HS-27A (cell line): ENCODE measurements at regions not wholly inside any gene's neighbourhood (a gene's known extent, or its start where the extent isn't known, plus 50 kb on each side); places are given as distances from the start of the nearest gene placed in this dataset.

ENCODE experiments used
- DNase-seq: peaks from one replicate; pipeline ENCODE4 v3.0.0-alpha.2; 2012; ENCODE audit warnings: low read depth, missing footprints

GRCh38 chr20:21839982-21840381 lies 134.5 kb downstream of the PAX1 start:
- no peak for DNase-seq

- DNase-seq: no peak
These were observed 130.9 kb downstream of the PAX1 start for GRCh38 chr20:21836346-21836745.

- no peak for DNase-seq
These were observed 129.6 kb downstream of the PAX1 start for GRCh38 chr20:21835042-21835441.

- no peak for DNase-seq
These were observed 127.2 kb downstream of the PAX1 start for GRCh38 chr20:21832442-21833385.

GRCh38 chr20:21826976-21827375 lies 121.5 kb downstream of the PAX1 start:
- no peak for DNase-seq

GRCh38 chr20:21821358-21821757 lies 115.9 kb downstream of the PAX1 start:
- no peak for DNase-seq

- no peak for DNase-seq
These were observed 115.2 kb downstream of the PAX1 start for GRCh38 chr20:21820688-21821087.

- no peak for DNase-seq
These were observed 114.6 kb downstream of the PAX1 start for GRCh38 chr20:21820045-21820444.

- DNase-seq: no peak
These were observed 106.9 kb downstream of the PAX1 start for GRCh38 chr20:21812379-21812778.

GRCh38 chr20:21809961-21810523 lies 104.6 kb downstream of the PAX1 start:
- no peak for DNase-seq

- no peak for DNase-seq
These were observed 103.6 kb downstream of the PAX1 start for GRCh38 chr20:21808863-21809664.

- DNase-seq: no peak
These were observed 102.7 kb downstream of the PAX1 start for GRCh38 chr20:21808139-21808538.

GRCh38 chr20:21804802-21805201 lies 99.3 kb downstream of the PAX1 start:
- no peak for DNase-seq

GRCh38 chr20:21801193-21801592 lies 95.7 kb downstream of the PAX1 start:
- DNase-seq: no peak

GRCh38 chr20:21798384-21798783 lies 92.9 kb downstream of the PAX1 start:
- no peak for DNase-seq

GRCh38 chr20:21796059-21796458 lies 90.6 kb downstream of the PAX1 start:
- no peak for DNase-seq

GRCh38 chr20:21788082-21788481 lies 82.6 kb downstream of the PAX1 start:
- DNase-seq: no peak

GRCh38 chr20:21781446-21782075 lies 76.1 kb downstream of the PAX1 start:
- no peak for DNase-seq

GRCh38 chr20:21780528-21780927 lies 75.1 kb downstream of the PAX1 start:
- no peak for DNase-seq
